HCT116 (cell line): ENCODE measurements at regions not wholly inside any gene's neighbourhood (a gene's known extent, or its start where the extent isn't known, plus 50 kb on each side); places are given as distances from the start of the nearest gene placed in this dataset.

ENCODE experiments used
- ATAC-seq: fragments of 200-7000 bp; cut with Tn5 transposase; 2 replicates; pipeline ENCODE4 v1.9.1; 2020; ENCODE audit warnings: mild to moderate bottlenecking, moderate library complexity
- BruUV-seq: library from RNA; stranded (reverse); fragments of 400-500 nt; replicated peaks from 2 replicates; lab custom pipeline; 2021; lab: Mats Ljungman, UMichigan
- CTCF ChIA-PET: fragments of 300-600 bp; sonication (Branson Sonifier 250); formaldehyde crosslinking; loops from one replicate; lab custom pipeline; 2021; ENCODE audit warnings: antibody characterized with exemption; lab: Charles Lee
- POLR2A ChIA-PET: fragments of 300-600, 350-600 bp; sonication (Branson Sonifier 250); formaldehyde crosslinking; loops from one replicate; lab custom pipeline; 2021; ENCODE audit warnings: antibody characterized with exemption; lab: Charles Lee
- RAD21 ChIA-PET, 2 experiments: fragments of 300-600 bp; sonication (Branson Sonifier 250); formaldehyde crosslinking; loops; one replicate each; lab custom pipeline; 2023; ENCODE audit warnings: low total read pairs in 2 of 2; ENCODE audit not compliant: uncharacterized antibody in 2 of 2, unreplicated experiment in 2 of 2, low non-redundant PET in 1 of 2; lab: Charles Lee
- DNase-seq: peaks from one replicate; pipeline ENCODE4 v3.0.0-alpha.2; 2010; ENCODE audit warnings: low read depth, low spot score
- H2AFZ ChIP-seq: fragments of 200-600 bp; shearing (Covaris generic), sonication (generic); 2 replicates; pipeline ENCODE4 v1.6.1; 2017; ENCODE audit warnings: low read depth, mixed run types, mixed read lengths, antibody characterized with exemption, low read length; ENCODE audit not compliant: poor library complexity, severe bottlenecking
- H3K27ac ChIP-seq: 2 replicates; pipeline ENCODE4 v1.5.1; 2012; ENCODE audit warnings: low read depth, low read length
- H3K27me3 ChIP-seq: fragments of 200-600 bp; sonication (generic); 2 replicates; pipeline ENCODE4 v1.6.1; 2016; ENCODE audit warnings: mixed run types, low read length, mixed read lengths; ENCODE audit not compliant: insufficient read depth
- H3K36me3 ChIP-seq, 2 experiments: fragments of 200-500 bp in 1 of 2; fragments of 200-600 bp in 1 of 2; sonication (Bioruptor generic) in 1 of 2; sonication (generic) in 1 of 2; 2 replicates each; pipeline versions ENCODE4 v1.5.1 to v1.6.1; 2014 to 2016; ENCODE audit warnings: low read length in 2 of 2, inconsistent platforms in 1 of 2, mixed read lengths in 1 of 2, mixed run types in 1 of 2; ENCODE audit not compliant: insufficient read depth in 2 of 2, control insufficient read depth in 1 of 2
- H3K4me1 ChIP-seq, 2 experiments: fragments of 200-600 bp in 1 of 2; sonication (generic) in 1 of 2; 2 replicates each; pipeline versions ENCODE4 v1.5.1 to v1.6.1; 2012 to 2017; ENCODE audit warnings: low read length in 2 of 2, inconsistent platforms in 1 of 2, mild to moderate bottlenecking in 1 of 2, mixed read lengths in 1 of 2, mixed run types in 1 of 2, moderate library complexity in 1 of 2; ENCODE audit not compliant: insufficient read depth in 2 of 2, control insufficient read depth in 1 of 2
- H3K4me2 ChIP-seq: fragments of 200-600 bp; sonication (generic); 2 replicates; pipeline ENCODE4 v1.6.1; 2017; ENCODE audit warnings: mixed run types, low read length, mixed read lengths
- H3K4me3 ChIP-seq, 2 experiments: fragments of 200-600 bp in 1 of 2; sonication (generic) in 1 of 2; replicated peaks in 1 of 2; 2 replicates each; pipeline ENCODE4 v1.5.1; 2011 to 2016; ENCODE audit warnings: low read length in 2 of 2, control low read depth in 1 of 2, low read depth in 1 of 2, mild to moderate bottlenecking in 1 of 2, mixed read lengths in 1 of 2, mixed run types in 1 of 2
- H3K79me2 ChIP-seq: fragments of 200-600 bp; sonication (generic); 2 replicates; pipeline ENCODE4 v1.6.1; 2017; ENCODE audit warnings: mild to moderate bottlenecking, mixed run types, low read length, moderate library complexity, mixed read lengths; ENCODE audit not compliant: insufficient read depth
- H3K9ac ChIP-seq: fragments of 200-600 bp; sonication (generic); 2 replicates; pipeline ENCODE4 v1.6.1; 2016; ENCODE audit warnings: low read length, mixed read lengths
- H3K9me2 ChIP-seq: fragments of 200-600 bp; sonication (generic), shearing (Covaris generic); 2 replicates; pipeline ENCODE4 v1.6.1; 2017; ENCODE audit warnings: mixed run types, mild to moderate bottlenecking, moderate library complexity; ENCODE audit not compliant: insufficient read depth
- H3K9me3 ChIP-seq, 2 experiments: fragments of 200-500 bp in 1 of 2; fragments of 200-600 bp in 1 of 2; sonication (Bioruptor generic) in 1 of 2; sonication (generic) in 1 of 2; 2 replicates each; pipeline ENCODE4 v1.6.1; 2014 to 2017; ENCODE audit warnings: low read length in 2 of 2, mixed read lengths in 2 of 2, inconsistent platforms in 1 of 2, low read depth in 1 of 2, mild to moderate bottlenecking in 1 of 2, mixed run types in 1 of 2, moderate library complexity in 1 of 2; ENCODE audit not compliant: control insufficient read depth in 1 of 2, insufficient read depth in 1 of 2
- H4K20me1 ChIP-seq: fragments of 200-600 bp; sonication (generic), shearing (Covaris generic); 2 replicates; pipeline ENCODE4 v1.6.1; 2017; ENCODE audit warnings: mixed run types, mild to moderate bottlenecking, moderate library complexity; ENCODE audit not compliant: insufficient read depth
- ATF3 ChIP-seq: IDR thresholded peaks from 2 replicates; pipeline ENCODE4 v1.6.1; 2012
- CEBPB ChIP-seq: IDR thresholded peaks from 2 replicates; pipeline ENCODE4 v1.6.1; 2012; ENCODE audit warnings: low read depth
- EGR1 ChIP-seq: IDR thresholded peaks from 2 replicates; pipeline ENCODE4 v1.6.1; 2012; ENCODE audit warnings: low read depth
- FOSL1 ChIP-seq: IDR thresholded peaks from 2 replicates; pipeline ENCODE4 v1.6.1; 2012; ENCODE audit warnings: low read depth
- MAX ChIP-seq: IDR thresholded peaks from 2 replicates; pipeline ENCODE4 v1.6.1; 2012
- POLR2A ChIP-seq: IDR thresholded peaks from 2 replicates; pipeline ENCODE4 v1.7.0; 2011; ENCODE audit warnings: borderline replicate concordance; ENCODE audit not compliant: insufficient read depth, insufficient read length; ENCODE audit errors: extremely low read depth
- POLR2AphosphoS5 ChIP-seq: IDR thresholded peaks from 2 replicates; pipeline ENCODE4 v1.6.1; 2011; ENCODE audit warnings: mild to moderate bottlenecking, low read depth, low read length, moderate library complexity
- RAD21 ChIP-seq: IDR thresholded peaks from 2 replicates; pipeline ENCODE4 v1.6.1; 2012; ENCODE audit warnings: low read depth, mild to moderate bottlenecking
- YY1 ChIP-seq: IDR thresholded peaks from 2 replicates; pipeline ENCODE4 v1.6.1; 2011; ENCODE audit warnings: low read length, low read depth, moderate library complexity, mild to moderate bottlenecking; ENCODE audit not compliant: insufficient replicate concordance; ENCODE audit errors: extremely low read depth
- ZBTB33 ChIP-seq: IDR thresholded peaks from 2 replicates; pipeline ENCODE4 v1.6.1; 2011; ENCODE audit warnings: mild to moderate bottlenecking, low read length, moderate library complexity; ENCODE audit not compliant: insufficient replicate concordance; ENCODE audit errors: extremely low read depth
- intact Hi-C: fragments of 100-400 bp; cut with micrococcal nuclease; formaldehyde crosslinking; loops from 2 replicates; pipeline ENCODE4 v1.10.0; 2022

GRCh38 chr1:187464320-187464719 lies 635.6 kb downstream of the PLA2G4A start:
- POLR2A ChIA-PET = no interaction called here

GRCh38 chr1:187465441-187465840 lies 636.7 kb downstream of the PLA2G4A start:
- Histone ChIP-seq H3K36me3 (no peaks in the 10 kb centered on the region), H3K27me3 (no peaks in the 10 kb centered on the region), H3K9me2 (no peaks in the 10 kb centered on the region; the same call in 1 of the 2 replicates), H3K27ac (no peak overlapping the region), H3K4me3 (no peak overlapping the region), H4K20me1 (no peaks in the 10 kb centered on the region), H2AFZ (no peak overlapping the region), H3K9ac (no peak overlapping the region), H3K79me2 (no peaks in the 10 kb centered on the region), H3K4me1 (no peaks in the 10 kb centered on the region), H3K4me2 (no peak overlapping the region)
- ChIA-PET CTCF (no interaction called here), RAD21 (no interaction called here), POLR2A (no interaction called here)
- DNase-seq = no peak
- ATAC-seq = no peak
- intact Hi-C loops = no loop called here
- no TSS peak for BruUV-seq
- no peak for TF ChIP-seq EGR1
- no peak for TF ChIP-seq ZBTB33
- TF ChIP-seq CEBPB = no peak
- TF ChIP-seq POLR2AphosphoS5 = no peak
- TF ChIP-seq, all 23 proteins: peak for 0
- H3K9me3 ChIP-seq = peaks cover 0 to 5% of the 10 kb centered on the region in 2 experiments; a peak in 1 of 4 replicates

More at GRCh38 chr1:187464320-187464719, 635.6 kb downstream of the PLA2G4A start:
- H3K9me2 ChIP-seq = no peaks in the 10 kb centered on the region; the same call in 1 of the 2 replicates
- H2AFZ ChIP-seq = no peak overlapping the region
- no peaks in the 10 kb centered on the region for H4K20me1 ChIP-seq
- RAD21 ChIA-PET = no interaction called here
- H3K9ac ChIP-seq = no peak overlapping the region
- H3K9me3 ChIP-seq = peaks cover 0 to 5% of the 10 kb centered on the region in 2 experiments; a peak in 1 of 4 replicates
- H3K27me3 ChIP-seq = no peaks in the 10 kb centered on the region
- H3K4me1 ChIP-seq = no peaks in the 10 kb centered on the region
- no peaks in the 10 kb centered on the region for H3K36me3 ChIP-seq
- DNase-seq (no peak), ATAC-seq (no peak)
- H3K4me2 ChIP-seq = no peak overlapping the region
- CTCF ChIA-PET = no interaction called here
- BruUV-seq = no TSS peak
- intact Hi-C loops = no loop called here
- no peak overlapping the region for H3K27ac ChIP-seq
- TF ChIP-seq POLR2AphosphoS5 = no peak
- no peak for TF ChIP-seq ATF3
- no peak for TF ChIP-seq POLR2A
- no peak for TF ChIP-seq RAD21
- TF ChIP-seq FOSL1 = no peak
- TF ChIP-seq YY1 = no peak
- TF ChIP-seq MAX = no peak
- no peak overlapping the region for H3K4me3 ChIP-seq
- no peaks in the 10 kb centered on the region for H3K79me2 ChIP-seq
